H9 (cell line): ENCODE measurements at regions not wholly inside any gene's neighbourhood (a gene's known extent, or its start where the extent isn't known, plus 50 kb on each side); places are given as distances from the start of the nearest gene placed in this dataset.

ENCODE experiments used
- DNase-seq: peaks from one replicate; pipeline ENCODE4 v3.0.0-alpha.2; 2017
- H2AFZ ChIP-seq: one replicate; pipeline ENCODE4 v1.6.1; 2013; ENCODE audit warnings: mild to moderate bottlenecking, low read length, control low read depth, moderate library complexity
- H2AK5ac ChIP-seq: 2 replicates; pipeline ENCODE4 v1.6.1; 2013; ENCODE audit warnings: low read length, control low read depth, mixed read lengths; ENCODE audit not compliant: insufficient read length
- H2BK120ac ChIP-seq: one replicate; pipeline ENCODE4 v1.6.1; 2013; ENCODE audit warnings: low read depth, mild to moderate bottlenecking, low read length, control low read depth, inconsistent platforms; ENCODE audit not compliant: poor library complexity, severe bottlenecking
- H2BK12ac ChIP-seq: 2 replicates; pipeline ENCODE4 v1.6.1; 2013; ENCODE audit warnings: low read length, control low read depth, mixed read lengths, low read depth; ENCODE audit not compliant: insufficient read length
- H2BK15ac ChIP-seq: 2 replicates; pipeline ENCODE4 v1.6.1; 2013; ENCODE audit warnings: low read depth, low read length, control low read depth
- H2BK20ac ChIP-seq: one replicate; pipeline ENCODE4 v1.6.1; 2013; ENCODE audit warnings: low read depth, mild to moderate bottlenecking, low read length, control low read depth, inconsistent platforms; ENCODE audit not compliant: poor library complexity, severe bottlenecking
- H2BK5ac ChIP-seq: 2 replicates; pipeline ENCODE4 v1.6.1; 2013; ENCODE audit warnings: low read length, control low read depth, mixed read lengths; ENCODE audit not compliant: insufficient read length
- H3K14ac ChIP-seq: 2 replicates; pipeline ENCODE4 v1.6.1; 2013; ENCODE audit warnings: low read length, control low read depth; ENCODE audit not compliant: insufficient read depth
- H3K18ac ChIP-seq: 2 replicates; pipeline ENCODE4 v1.6.1; 2013; ENCODE audit warnings: low read depth, mild to moderate bottlenecking, mixed read lengths, low read length, control low read depth; ENCODE audit not compliant: insufficient read length
- H3K23ac ChIP-seq: 2 replicates; pipeline ENCODE4 v1.6.1; 2013; ENCODE audit warnings: low read length, control low read depth, mixed read lengths, low read depth; ENCODE audit not compliant: insufficient read length
- H3K23me2 ChIP-seq: 2 replicates; pipeline ENCODE4 v1.6.1; 2013; ENCODE audit warnings: low read depth, mild to moderate bottlenecking, mixed read lengths, low read length, control low read depth; ENCODE audit not compliant: insufficient read length, poor library complexity, severe bottlenecking
- H3K27ac ChIP-seq: 2 replicates; pipeline ENCODE4 v1.5.1; 2013; ENCODE audit warnings: low read length, control low read depth, mixed read lengths, low read depth; ENCODE audit not compliant: insufficient read length
- H3K27me3 ChIP-seq: 2 replicates; pipeline ENCODE4 v1.6.1; 2013; ENCODE audit warnings: low read length, control low read depth, inconsistent platforms; ENCODE audit not compliant: insufficient read depth
- H3K4ac ChIP-seq: 2 replicates; pipeline ENCODE4 v1.6.1; 2013; ENCODE audit warnings: low read depth, mild to moderate bottlenecking, control low read depth, inconsistent platforms, low read length, moderate library complexity
- H3K4me1 ChIP-seq: 2 replicates; pipeline ENCODE4 v1.6.1; 2013; ENCODE audit warnings: low read length, control low read depth, inconsistent platforms; ENCODE audit not compliant: insufficient read depth
- H3K4me2 ChIP-seq: 2 replicates; pipeline ENCODE4 v1.6.1; 2013; ENCODE audit warnings: low read length, control low read depth, mixed read lengths; ENCODE audit not compliant: insufficient read length, insufficient read depth
- H3K56ac ChIP-seq: 2 replicates; pipeline ENCODE4 v1.6.1; 2013; ENCODE audit warnings: low read depth, mild to moderate bottlenecking, mixed read lengths, low read length, control low read depth; ENCODE audit not compliant: insufficient read length
- H3K79me1 ChIP-seq: 2 replicates; pipeline ENCODE4 v1.6.1; 2013; ENCODE audit warnings: low read depth, mild to moderate bottlenecking, moderate library complexity, low read length, control low read depth, inconsistent platforms; ENCODE audit not compliant: insufficient read depth, poor library complexity, severe bottlenecking
- H3K79me2 ChIP-seq: 2 replicates; pipeline ENCODE4 v1.6.1; 2013; ENCODE audit warnings: low read length, control low read depth, inconsistent platforms; ENCODE audit not compliant: insufficient read depth
- H3K9ac ChIP-seq: 2 replicates; pipeline ENCODE4 v1.6.1; 2013; ENCODE audit warnings: low read length, control low read depth, mixed read lengths; ENCODE audit not compliant: insufficient read length; ENCODE audit errors: extremely low read depth
- H3K9me3 ChIP-seq: one replicate; pipeline ENCODE4 v1.6.1; 2013; ENCODE audit warnings: low read depth, low read length, inconsistent platforms; ENCODE audit not compliant: control insufficient read depth
- H3T11ph ChIP-seq: one replicate; pipeline ENCODE4 v1.6.1; 2013; ENCODE audit warnings: mild to moderate bottlenecking, low read length, control low read depth, inconsistent platforms
- H4K20me1 ChIP-seq: one replicate; pipeline ENCODE4 v1.6.1; 2013; ENCODE audit not compliant: control insufficient read depth, insufficient read length, insufficient read depth
- H4K5ac ChIP-seq: 2 replicates; pipeline ENCODE4 v1.6.1; 2013; ENCODE audit warnings: low read depth, mild to moderate bottlenecking, mixed read lengths, low read length, control low read depth; ENCODE audit not compliant: insufficient read length
- H4K8ac ChIP-seq: replicated peaks from 2 replicates; pipeline ENCODE4 v1.6.1; 2013; ENCODE audit warnings: low read length, control low read depth, mixed read lengths, low read depth; ENCODE audit not compliant: insufficient read length
- H4K91ac ChIP-seq: 2 replicates; pipeline ENCODE4 v1.6.1; 2013; ENCODE audit warnings: low read depth, mild to moderate bottlenecking, moderate library complexity, mixed read lengths, low read length, control low read depth; ENCODE audit not compliant: insufficient read length
- H3K27ac Mint-ChIP-seq, 3 experiments: 2 replicates in 2 of 3; 3 replicates in 1 of 3; pipeline ENCODE4 v1.8.0; 2020 to 2021; ENCODE audit warnings: mixed read lengths in 3 of 3, mild to moderate bottlenecking in 1 of 3, moderate library complexity in 1 of 3
- H3K27me3 Mint-ChIP-seq: 2 replicates; pipeline ENCODE4 v1.8.0; 2021; ENCODE audit warnings: low read depth, mild to moderate bottlenecking, moderate library complexity, mixed read lengths
- H3K36me3 Mint-ChIP-seq, 3 experiments: 2 replicates in 2 of 3; 3 replicates in 1 of 3; pipeline ENCODE4 v1.8.0; 2020 to 2021; ENCODE audit warnings: low read depth in 3 of 3, mixed read lengths in 3 of 3; ENCODE audit not compliant: insufficient read depth in 1 of 3
- H3K4me1 Mint-ChIP-seq, 2 experiments: 2 replicates each; pipeline ENCODE4 v1.8.0; 2020; ENCODE audit warnings: mixed read lengths in 2 of 2
- H3K4me3 Mint-ChIP-seq, 2 experiments: 2 replicates in 1 of 2; 3 replicates in 1 of 2; pipeline ENCODE4 v1.8.0; 2020 to 2021; ENCODE audit warnings: mild to moderate bottlenecking in 2 of 2, mixed read lengths in 2 of 2, moderate library complexity in 1 of 2
- H3K9me3 Mint-ChIP-seq, 2 experiments: 2 replicates in 1 of 2; 3 replicates in 1 of 2; pipeline ENCODE4 v1.8.0; 2020; ENCODE audit warnings: mild to moderate bottlenecking in 2 of 2, mixed read lengths in 2 of 2, moderate library complexity in 1 of 2
- WGBS: extraction: QIAGEN DNeasy Blood & Tissue Kit; methylation state at CpG from one replicate; pipeline ENCODE4 v1.1.7; 2013; ENCODE audit warnings: missing lambda C conversion rate, low lambda C conversion rate, mixed read lengths; ENCODE audit not compliant: insufficient read length; ENCODE audit errors: extremely low coverage; 5-methylcytosine and 5-hydroxymethylcytosine counted together
- TF ChIP-seq, protein P1 (sequence below): fragments of 200-600 bp; sonication (generic); conservative IDR thresholded peaks from 3 replicates; pipeline ENCODE4 v1.8.0; 2021; ENCODE audit warnings: antibody characterized with exemption, mild to moderate bottlenecking

DNA sequence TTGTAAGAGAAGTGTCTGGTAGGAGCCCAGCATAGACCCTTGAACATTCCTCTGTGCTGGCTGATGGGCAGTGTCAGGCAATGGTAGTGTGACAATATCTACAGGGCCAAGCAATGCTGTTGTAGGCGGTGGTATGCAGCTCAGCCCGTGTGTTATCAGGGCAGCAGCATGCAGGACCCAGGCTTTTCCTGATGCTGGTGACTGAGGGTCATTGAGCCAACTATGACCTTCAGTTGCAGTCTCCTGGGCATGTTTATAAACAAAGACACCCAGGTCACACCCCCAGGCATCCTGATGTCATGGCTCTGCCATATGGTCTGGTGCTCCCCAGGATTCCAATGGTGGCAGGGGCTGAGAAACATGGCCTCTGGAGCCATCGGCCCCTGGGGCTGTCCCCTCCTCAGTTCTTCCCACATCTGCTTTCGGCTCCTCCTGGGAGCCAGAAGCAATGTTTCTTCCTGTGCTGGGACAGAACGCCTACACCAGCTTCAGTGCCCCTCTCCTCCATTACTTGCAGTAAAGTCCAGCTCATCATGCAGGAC is 518.0 kb upstream of the HS6ST1 start:
- Histone ChIP-seq H2BK120ac (no peak overlapping the region), H3K4ac (no peak overlapping the region), H3K4me2 (no peak overlapping the region), H4K8ac (no peak overlapping the region), H3T11ph (no peak overlapping the region), H2BK5ac (no peak overlapping the region), H3K56ac (no peak overlapping the region), H2AFZ (no peak overlapping the region), H3K9ac (no peak overlapping the region), H3K23me2 (no peaks in the 10 kb centered on the region), H2BK12ac (no peak overlapping the region), H3K14ac (no peak overlapping the region), H4K91ac (no peak overlapping the region), H4K5ac (no peak overlapping the region), H2BK15ac (no peak overlapping the region), H3K79me1 (no peaks in the 10 kb centered on the region), H4K20me1 (no peaks in the 10 kb centered on the region), H3K18ac (no peak overlapping the region), H3K4me1 (peaks cover 3% of the 10 kb centered on the region; the same call in 1 of the 2 replicates), H2AK5ac (no peak overlapping the region), H3K9me3 (no peaks in the 10 kb centered on the region), H3K27ac (no peak overlapping the region), H3K27me3 (no peaks in the 10 kb centered on the region), H3K23ac (no peak overlapping the region), H3K79me2 (no peaks in the 10 kb centered on the region), H2BK20ac (no peak overlapping the region)
- Mint-ChIP-seq H3K4me1 (peaks cover 7 to 11% of the 10 kb centered on the region in 2 experiments), H3K27me3 (peaks cover 6% of the 10 kb centered on the region), H3K9me3 (no peaks in the 10 kb centered on the region; a peak in 1 of 5 replicates), H3K27ac (no peak overlapping the region), H3K4me3 (no peak overlapping the region), H3K36me3 (no peaks in the 10 kb centered on the region)
- TF ChIP-seq, protein P1, sequence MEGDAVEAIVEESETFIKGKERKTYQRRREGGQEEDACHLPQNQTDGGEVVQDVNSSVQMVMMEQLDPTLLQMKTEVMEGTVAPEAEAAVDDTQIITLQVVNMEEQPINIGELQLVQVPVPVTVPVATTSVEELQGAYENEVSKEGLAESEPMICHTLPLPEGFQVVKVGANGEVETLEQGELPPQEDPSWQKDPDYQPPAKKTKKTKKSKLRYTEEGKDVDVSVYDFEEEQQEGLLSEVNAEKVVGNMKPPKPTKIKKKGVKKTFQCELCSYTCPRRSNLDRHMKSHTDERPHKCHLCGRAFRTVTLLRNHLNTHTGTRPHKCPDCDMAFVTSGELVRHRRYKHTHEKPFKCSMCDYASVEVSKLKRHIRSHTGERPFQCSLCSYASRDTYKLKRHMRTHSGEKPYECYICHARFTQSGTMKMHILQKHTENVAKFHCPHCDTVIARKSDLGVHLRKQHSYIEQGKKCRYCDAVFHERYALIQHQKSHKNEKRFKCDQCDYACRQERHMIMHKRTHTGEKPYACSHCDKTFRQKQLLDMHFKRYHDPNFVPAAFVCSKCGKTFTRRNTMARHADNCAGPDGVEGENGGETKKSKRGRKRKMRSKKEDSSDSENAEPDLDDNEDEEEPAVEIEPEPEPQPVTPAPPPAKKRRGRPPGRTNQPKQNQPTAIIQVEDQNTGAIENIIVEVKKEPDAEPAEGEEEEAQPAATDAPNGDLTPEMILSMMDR, result no peak
- no CpG with 5 or more reads among the region's 5 CpGs for WGBS
- DNase-seq, result no peak
